ENCODE measurements at regions not wholly inside any gene's neighbourhood (a gene's known extent, or its start where the extent isn't known, plus 50 kb on each side); places are given as distances from the start of the nearest gene placed in this dataset.

GRCh38 chr22:49236541-49237075, 591.1 kb downstream of the BRD1 start:
- Histone ChIP-seq H3K4me3 (replicated peaks; ENCODE audit: insufficient read depth, low read length) (no peak overlapping the region), H3K27ac (replicated peaks) (no peak overlapping the region), H3K27me3 (ENCODE audit: insufficient read depth, poor library complexity, severe bottlenecking) (no peaks in the 10 kb centered on the region)
- DNase-seq (ENCODE audit: low read depth in 1 of 2, low spot score in 1 of 2) = no peak
- TF ChIP-seq, protein P1, sequence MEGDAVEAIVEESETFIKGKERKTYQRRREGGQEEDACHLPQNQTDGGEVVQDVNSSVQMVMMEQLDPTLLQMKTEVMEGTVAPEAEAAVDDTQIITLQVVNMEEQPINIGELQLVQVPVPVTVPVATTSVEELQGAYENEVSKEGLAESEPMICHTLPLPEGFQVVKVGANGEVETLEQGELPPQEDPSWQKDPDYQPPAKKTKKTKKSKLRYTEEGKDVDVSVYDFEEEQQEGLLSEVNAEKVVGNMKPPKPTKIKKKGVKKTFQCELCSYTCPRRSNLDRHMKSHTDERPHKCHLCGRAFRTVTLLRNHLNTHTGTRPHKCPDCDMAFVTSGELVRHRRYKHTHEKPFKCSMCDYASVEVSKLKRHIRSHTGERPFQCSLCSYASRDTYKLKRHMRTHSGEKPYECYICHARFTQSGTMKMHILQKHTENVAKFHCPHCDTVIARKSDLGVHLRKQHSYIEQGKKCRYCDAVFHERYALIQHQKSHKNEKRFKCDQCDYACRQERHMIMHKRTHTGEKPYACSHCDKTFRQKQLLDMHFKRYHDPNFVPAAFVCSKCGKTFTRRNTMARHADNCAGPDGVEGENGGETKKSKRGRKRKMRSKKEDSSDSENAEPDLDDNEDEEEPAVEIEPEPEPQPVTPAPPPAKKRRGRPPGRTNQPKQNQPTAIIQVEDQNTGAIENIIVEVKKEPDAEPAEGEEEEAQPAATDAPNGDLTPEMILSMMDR (IDR thresholded peaks at IDR 0.05; ENCODE audit: insufficient read depth, low read length) = no peak
- TF ChIP-seq, protein P2, sequence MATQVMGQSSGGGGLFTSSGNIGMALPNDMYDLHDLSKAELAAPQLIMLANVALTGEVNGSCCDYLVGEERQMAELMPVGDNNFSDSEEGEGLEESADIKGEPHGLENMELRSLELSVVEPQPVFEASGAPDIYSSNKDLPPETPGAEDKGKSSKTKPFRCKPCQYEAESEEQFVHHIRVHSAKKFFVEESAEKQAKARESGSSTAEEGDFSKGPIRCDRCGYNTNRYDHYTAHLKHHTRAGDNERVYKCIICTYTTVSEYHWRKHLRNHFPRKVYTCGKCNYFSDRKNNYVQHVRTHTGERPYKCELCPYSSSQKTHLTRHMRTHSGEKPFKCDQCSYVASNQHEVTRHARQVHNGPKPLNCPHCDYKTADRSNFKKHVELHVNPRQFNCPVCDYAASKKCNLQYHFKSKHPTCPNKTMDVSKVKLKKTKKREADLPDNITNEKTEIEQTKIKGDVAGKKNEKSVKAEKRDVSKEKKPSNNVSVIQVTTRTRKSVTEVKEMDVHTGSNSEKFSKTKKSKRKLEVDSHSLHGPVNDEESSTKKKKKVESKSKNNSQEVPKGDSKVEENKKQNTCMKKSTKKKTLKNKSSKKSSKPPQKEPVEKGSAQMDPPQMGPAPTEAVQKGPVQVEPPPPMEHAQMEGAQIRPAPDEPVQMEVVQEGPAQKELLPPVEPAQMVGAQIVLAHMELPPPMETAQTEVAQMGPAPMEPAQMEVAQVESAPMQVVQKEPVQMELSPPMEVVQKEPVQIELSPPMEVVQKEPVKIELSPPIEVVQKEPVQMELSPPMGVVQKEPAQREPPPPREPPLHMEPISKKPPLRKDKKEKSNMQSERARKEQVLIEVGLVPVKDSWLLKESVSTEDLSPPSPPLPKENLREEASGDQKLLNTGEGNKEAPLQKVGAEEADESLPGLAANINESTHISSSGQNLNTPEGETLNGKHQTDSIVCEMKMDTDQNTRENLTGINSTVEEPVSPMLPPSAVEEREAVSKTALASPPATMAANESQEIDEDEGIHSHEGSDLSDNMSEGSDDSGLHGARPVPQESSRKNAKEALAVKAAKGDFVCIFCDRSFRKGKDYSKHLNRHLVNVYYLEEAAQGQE (IDR thresholded peaks at IDR 0.05; ENCODE audit: insufficient replicate concordance, low read depth) = no peak
- no peak for TF ChIP-seq SPI1 (IDR thresholded peaks at IDR 0.05; ENCODE audit: borderline replicate concordance, low read depth)
- no peak for TF ChIP-seq POLR2AphosphoS5 (IDR thresholded peaks at IDR 0.05; ENCODE audit: low read depth)
- no peak for TF ChIP-seq GABPA (IDR thresholded peaks at IDR 0.05; ENCODE audit: low read depth)

DNA sequence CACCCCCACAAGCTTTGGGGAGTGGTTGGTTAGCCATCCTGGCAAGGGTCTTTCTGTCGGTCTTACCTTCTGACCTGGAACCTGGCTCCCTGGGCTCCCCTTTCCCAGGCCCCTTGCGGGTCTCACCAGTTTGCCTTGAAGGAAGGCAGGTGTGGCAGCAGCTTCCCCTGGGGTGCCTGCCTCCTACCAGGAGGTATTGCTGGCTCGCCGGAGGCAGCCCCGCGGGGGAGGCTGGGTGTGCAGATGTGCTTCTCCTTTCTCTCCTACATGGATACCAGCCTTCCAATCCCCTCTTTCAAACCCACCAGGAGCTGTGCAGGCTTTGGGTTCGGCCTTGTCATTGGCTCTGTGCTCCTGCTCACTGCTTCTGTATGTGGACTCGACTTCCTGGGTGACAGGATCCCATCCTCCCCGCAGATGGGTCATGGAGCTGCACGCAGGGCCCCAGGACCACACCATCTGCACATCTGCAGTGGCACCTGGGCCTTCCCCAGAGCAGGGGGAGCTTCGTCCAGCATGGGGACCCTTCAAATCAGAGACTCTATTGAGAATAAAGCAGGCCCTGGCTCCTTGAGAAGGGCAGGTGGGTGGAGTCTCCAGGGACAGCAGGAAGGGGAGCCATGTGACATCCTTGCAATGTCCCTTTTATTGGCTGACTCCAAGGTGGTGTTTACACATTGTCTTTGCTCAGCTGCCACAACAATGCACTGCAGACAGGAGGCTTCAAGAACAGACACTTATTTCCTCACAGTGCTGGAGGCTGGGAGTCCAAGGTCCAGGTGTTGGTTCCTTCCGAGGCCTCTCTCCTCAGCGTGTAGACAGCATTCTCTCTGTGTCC, 592.0 kb downstream of the BRD1 start:
- no peak overlapping the region for H3K4me3 ChIP-seq (replicated peaks; ENCODE audit: insufficient read depth, low read length)
- TF ChIP-seq SPI1 (IDR thresholded peaks at IDR 0.05; ENCODE audit: borderline replicate concordance, low read depth) = no peak
- no peak for TF ChIP-seq GABPA (IDR thresholded peaks at IDR 0.05; ENCODE audit: low read depth)
- TF ChIP-seq, protein P2 (IDR thresholded peaks at IDR 0.05; ENCODE audit: insufficient replicate concordance, low read depth) = no peak
- no peak for TF ChIP-seq POLR2AphosphoS5 (IDR thresholded peaks at IDR 0.05; ENCODE audit: low read depth)
- TF ChIP-seq, protein P1 (IDR thresholded peaks at IDR 0.05; ENCODE audit: insufficient read depth, low read length) = no peak
- no peaks in the 10 kb centered on the region for H3K27me3 ChIP-seq (ENCODE audit: insufficient read depth, poor library complexity, severe bottlenecking)
- no peak for DNase-seq (ENCODE audit: low read depth in 1 of 2, low spot score in 1 of 2)
- no peak overlapping the region for H3K27ac ChIP-seq (replicated peaks)

- Histone ChIP-seq H3K27ac (replicated peaks) (no peak overlapping the region), H3K4me3 (replicated peaks; ENCODE audit: insufficient read depth, low read length) (no peak overlapping the region), H3K27me3 (ENCODE audit: insufficient read depth, poor library complexity, severe bottlenecking) (no peaks in the 10 kb centered on the region)
- no peak for DNase-seq (ENCODE audit: low read depth in 1 of 2, low spot score in 1 of 2)
- TF ChIP-seq POLR2AphosphoS5 (IDR thresholded peaks at IDR 0.05; ENCODE audit: low read depth) (no peak), GABPA (IDR thresholded peaks at IDR 0.05; ENCODE audit: low read depth) (no peak), SPI1 (IDR thresholded peaks at IDR 0.05; ENCODE audit: borderline replicate concordance, low read depth) (no peak)
- TF ChIP-seq, protein P1 (IDR thresholded peaks at IDR 0.05; ENCODE audit: insufficient read depth, low read length) = no peak
- TF ChIP-seq, protein P2 (IDR thresholded peaks at IDR 0.05; ENCODE audit: insufficient replicate concordance, low read depth) = no peak
Measured at GRCh38 chr22:49234459-49234858, 593.2 kb downstream of the BRD1 start.

All from HL-60 (cell line).